ENCODE measurements at regions not wholly inside any gene's neighbourhood (a gene's known extent, or its start where the extent isn't known, plus 50 kb on each side); places are given as distances from the start of the nearest gene placed in this dataset.

DNA sequence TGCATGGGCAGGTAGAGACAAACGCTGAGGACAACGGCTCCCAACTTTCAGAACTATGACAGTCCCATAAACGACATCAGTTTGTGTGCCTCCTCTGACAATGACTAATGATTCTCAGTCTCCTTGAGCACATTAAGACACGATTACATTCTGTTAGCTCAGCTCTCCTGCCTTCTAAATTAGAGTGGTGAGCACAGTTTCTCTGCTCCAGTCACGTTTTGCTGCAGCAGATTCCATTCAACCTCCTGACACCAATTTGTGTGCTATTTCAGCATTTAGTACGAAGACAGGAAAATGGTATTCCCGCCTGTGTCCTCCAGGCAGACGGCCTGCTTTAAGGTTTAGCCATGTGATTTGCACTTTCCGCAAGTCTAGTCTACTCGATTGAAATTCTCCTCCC is 458.4 kb upstream of the CFAP20DC start:
- TF ChIP-seq POLR2A (IDR thresholded peaks at IDR 0.05; ENCODE audit: low read depth, low read length) (no peak), TAF1 (IDR thresholded peaks at IDR 0.05; ENCODE audit: borderline replicate concordance, low read depth, low read length) (no peak)

Data from GM12892 (cell line).